Activated CD4-positive, alpha-beta T cell treated with anti-CD3 and anti-CD28 coated beads, Interleukin-2, amount 10 ng/mL, durations not matched to agents 24 days and 14 days (primary cell): ENCODE measurements at regions not wholly inside any gene's neighbourhood (a gene's known extent, or its start where the extent isn't known, plus 50 kb on each side); places are given as distances from the start of the nearest gene placed in this dataset.
"Not testable (repeated sequence)": the region's sequence is repeated elsewhere in the genome, so short reads cannot be mapped to it uniquely, and the experiment has no call there.

Experiments
- DNase-seq: peaks from one replicate; pipeline ENCODE4 v3.0.0; 2022
- H3K27ac Mint-ChIP-seq: one replicate; pipeline ENCODE4 v1.8.0; 2022; ENCODE audit warnings: mild to moderate bottlenecking, mixed read lengths
- H3K27me3 Mint-ChIP-seq: one replicate; pipeline ENCODE4 v1.8.0; 2022; ENCODE audit warnings: mixed read lengths
- H3K36me3 Mint-ChIP-seq: one replicate; pipeline ENCODE4 v1.8.0; 2022; ENCODE audit warnings: low read depth, mild to moderate bottlenecking, mixed read lengths
- H3K4me1 Mint-ChIP-seq: one replicate; pipeline ENCODE4 v1.8.0; 2021; ENCODE audit warnings: mixed read lengths
- H3K4me3 Mint-ChIP-seq: one replicate; pipeline ENCODE4 v1.8.0; 2022; ENCODE audit warnings: mild to moderate bottlenecking, moderate library complexity, mixed read lengths
- H3K9me3 Mint-ChIP-seq: one replicate; pipeline ENCODE4 v1.8.0; 2021; ENCODE audit warnings: mixed read lengths
- intact Hi-C: fragments of 100-400 bp; cut with micrococcal nuclease; formaldehyde crosslinking; loops from one replicate; pipeline ENCODE4 v1.15.1; 2023

DNA sequence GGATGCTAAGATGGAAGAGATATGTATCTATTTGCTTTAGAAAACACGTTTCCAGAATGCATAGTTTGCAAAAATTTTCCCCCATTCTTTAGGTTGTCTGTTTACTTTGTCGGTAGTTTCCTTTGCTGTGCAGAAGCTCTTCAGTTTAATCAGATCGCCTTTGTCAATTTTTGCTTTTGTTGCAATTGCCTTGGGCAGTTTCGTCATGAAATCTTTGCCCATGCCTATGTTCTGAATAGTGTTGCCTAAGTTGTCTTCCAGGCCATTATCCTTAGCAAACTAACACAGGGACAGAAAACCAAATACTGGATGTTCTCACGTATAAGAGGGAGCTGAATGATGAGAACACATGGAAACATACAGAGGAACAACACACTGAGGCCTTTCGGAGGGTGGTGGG, 454.2 kb upstream of the SLC35B3 start:
- Mint-ChIP-seq H3K36me3 (no peaks in the 10 kb centered on the region), H3K27ac (no peak overlapping the region), H3K4me3 (no peak overlapping the region), H3K27me3 (no peaks in the 10 kb centered on the region), H3K9me3 (no peaks in the 10 kb centered on the region), H3K4me1 (no peaks in the 10 kb centered on the region)
- DNase-seq = no peak
- intact Hi-C loops = no loop called here

GRCh38 chr6:8888468-8888867, 453.1 kb upstream of the SLC35B3 start:
- DNase-seq = no peak

DNA sequence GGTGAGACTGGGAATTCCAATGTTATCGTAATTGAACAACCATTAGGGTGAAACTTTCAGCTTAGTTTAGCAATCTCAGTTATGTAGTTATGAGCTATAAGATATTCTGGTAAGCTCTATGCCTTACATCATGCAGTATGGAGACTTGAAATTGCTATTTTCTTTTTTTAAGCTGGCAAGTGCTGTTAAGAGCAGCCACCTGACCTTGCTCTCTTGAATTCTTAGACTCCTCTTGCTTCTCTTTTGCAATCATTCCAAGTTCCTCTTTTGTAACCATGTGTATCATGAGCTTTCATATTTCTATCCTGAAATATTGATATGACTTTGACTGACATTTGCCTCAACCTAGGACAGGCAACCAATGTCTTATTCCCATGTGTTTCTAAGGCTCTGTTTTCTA, 446.3 kb upstream of the SLC35B3 start:
- no peak for DNase-seq
- intact Hi-C loops = no loop called here
- Mint-ChIP-seq H3K27me3 (no peaks in the 10 kb centered on the region), H3K36me3 (no peaks in the 10 kb centered on the region), H3K4me1 (no peaks in the 10 kb centered on the region), H3K27ac (no peak overlapping the region), H3K4me3 (no peak overlapping the region), H3K9me3 (no peaks in the 10 kb centered on the region)

More at GRCh38 chr6:8888468-8888867, 453.1 kb upstream of the SLC35B3 start:
- Mint-ChIP-seq H3K4me1 (no peaks in the 10 kb centered on the region), H3K4me3 (no peak overlapping the region), H3K9me3 (no peaks in the 10 kb centered on the region), H3K27me3 (no peaks in the 10 kb centered on the region), H3K27ac (no peak overlapping the region), H3K36me3 (no peaks in the 10 kb centered on the region)
- intact Hi-C loops = no loop called here

- Mint-ChIP-seq H3K9me3 (no peaks in the 10 kb centered on the region), H3K27ac (no peak overlapping the region), H3K27me3 (no peaks in the 10 kb centered on the region), H3K4me3 (no peak overlapping the region), H3K36me3 (no peaks in the 10 kb centered on the region), H3K4me1 (no peaks in the 10 kb centered on the region)
- no peak for DNase-seq
- intact Hi-C loops = no loop called here
Measured at GRCh38 chr6:8879334-8879733, 444.0 kb upstream of the SLC35B3 start.

DNA sequence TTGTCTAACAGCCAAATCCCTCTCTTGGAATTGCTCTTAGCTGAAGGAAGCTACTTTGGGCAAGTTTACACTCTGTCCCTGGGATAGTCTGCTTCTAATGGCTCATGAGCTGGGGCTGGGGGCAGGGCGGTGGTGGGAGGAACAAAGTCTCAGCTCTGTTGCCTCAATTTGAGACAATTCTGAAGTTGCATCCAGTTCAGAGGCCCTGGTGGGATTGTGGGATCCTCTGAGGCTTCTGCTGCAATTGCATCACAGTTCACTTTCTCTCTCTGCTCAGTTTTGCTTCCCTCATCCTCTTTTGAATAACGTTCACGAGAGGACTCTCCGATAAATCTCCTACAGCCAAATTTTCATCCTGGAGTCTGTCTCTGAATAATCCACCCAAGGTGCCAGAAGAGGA, 440.6 kb upstream of the SLC35B3 start:
- no peak for DNase-seq
- no peaks in the 10 kb centered on the region for H3K4me1 Mint-ChIP-seq
- H3K9me3 Mint-ChIP-seq = no peaks in the 10 kb centered on the region
- H3K27ac Mint-ChIP-seq = no peak overlapping the region
- intact Hi-C loops = no loop called here
- no peaks in the 10 kb centered on the region for H3K27me3 Mint-ChIP-seq
- H3K4me3 Mint-ChIP-seq = no peak overlapping the region
- H3K36me3 Mint-ChIP-seq = no peaks in the 10 kb centered on the region

GRCh38 chr6:8872589-8872988, 437.2 kb upstream of the SLC35B3 start:
- H3K36me3 Mint-ChIP-seq = no peaks in the 10 kb centered on the region
- no peak overlapping the region for H3K4me3 Mint-ChIP-seq
- no peaks in the 10 kb centered on the region for H3K27me3 Mint-ChIP-seq
- H3K9me3 Mint-ChIP-seq = no peaks in the 10 kb centered on the region
- no peak for DNase-seq
- H3K4me1 Mint-ChIP-seq = no peaks in the 10 kb centered on the region
- intact Hi-C loops = no loop called here
- H3K27ac Mint-ChIP-seq = no peak overlapping the region

- DNase-seq = no peak
- H3K27ac Mint-ChIP-seq = no peak overlapping the region
- no peaks in the 10 kb centered on the region for H3K4me1 Mint-ChIP-seq
- intact Hi-C loops = no loop called here
- no peak overlapping the region for H3K4me3 Mint-ChIP-seq
- no peaks in the 10 kb centered on the region for H3K27me3 Mint-ChIP-seq
- no peaks in the 10 kb centered on the region for H3K36me3 Mint-ChIP-seq
- H3K9me3 Mint-ChIP-seq = no peaks in the 10 kb centered on the region
Measured at GRCh38 chr6:8865451-8865850, 430.1 kb upstream of the SLC35B3 start.

DNA sequence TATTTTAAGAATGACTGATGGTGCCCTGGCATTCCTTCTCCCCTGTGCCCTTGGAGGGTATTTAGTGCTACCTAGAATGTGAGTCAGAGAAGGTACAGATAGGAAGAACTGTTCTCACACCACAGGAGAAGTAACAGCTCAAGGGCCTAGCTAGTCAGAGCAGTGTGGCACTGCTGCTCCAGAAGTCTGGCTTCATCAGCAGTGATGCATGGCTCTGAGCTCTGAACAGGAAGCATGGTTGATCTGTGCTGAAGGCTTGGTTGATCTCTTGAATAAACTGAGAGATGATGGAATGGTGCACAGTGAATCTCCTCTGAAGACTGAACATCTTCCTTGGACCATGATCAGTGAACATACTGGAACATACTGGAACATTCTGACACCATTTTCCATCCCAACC, 425.3 kb upstream of the SLC35B3 start:
- no peaks in the 10 kb centered on the region for H3K36me3 Mint-ChIP-seq
- H3K27me3 Mint-ChIP-seq = no peaks in the 10 kb centered on the region
- H3K4me3 Mint-ChIP-seq = no peak overlapping the region
- DNase-seq = no peak
- no peak overlapping the region for H3K27ac Mint-ChIP-seq
- no peaks in the 10 kb centered on the region for H3K4me1 Mint-ChIP-seq
- no peaks in the 10 kb centered on the region for H3K9me3 Mint-ChIP-seq
- intact Hi-C loops = no loop called here

DNA sequence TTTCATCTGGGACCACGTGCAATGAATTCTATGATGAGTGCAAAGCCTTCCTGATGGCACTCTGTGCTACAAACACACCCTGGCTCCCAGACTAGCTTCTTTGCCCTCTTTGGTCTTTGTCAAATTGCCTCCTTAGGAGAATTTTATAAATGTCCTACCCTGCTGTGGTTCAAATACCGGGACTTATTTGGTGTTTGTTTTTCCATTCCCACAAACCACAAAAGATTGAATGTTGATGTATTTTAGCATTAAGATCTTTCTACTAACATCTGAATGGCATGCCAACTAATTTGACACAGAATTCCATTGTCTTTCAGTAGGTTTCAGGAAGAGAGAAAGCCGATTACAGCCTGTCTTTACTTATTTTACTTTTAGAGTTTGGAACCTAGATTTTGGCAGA, 424.2 kb upstream of the SLC35B3 start:
- no peaks in the 10 kb centered on the region for H3K4me1 Mint-ChIP-seq
- H3K4me3 Mint-ChIP-seq = no peak overlapping the region
- no peak overlapping the region for H3K27ac Mint-ChIP-seq

DNA sequence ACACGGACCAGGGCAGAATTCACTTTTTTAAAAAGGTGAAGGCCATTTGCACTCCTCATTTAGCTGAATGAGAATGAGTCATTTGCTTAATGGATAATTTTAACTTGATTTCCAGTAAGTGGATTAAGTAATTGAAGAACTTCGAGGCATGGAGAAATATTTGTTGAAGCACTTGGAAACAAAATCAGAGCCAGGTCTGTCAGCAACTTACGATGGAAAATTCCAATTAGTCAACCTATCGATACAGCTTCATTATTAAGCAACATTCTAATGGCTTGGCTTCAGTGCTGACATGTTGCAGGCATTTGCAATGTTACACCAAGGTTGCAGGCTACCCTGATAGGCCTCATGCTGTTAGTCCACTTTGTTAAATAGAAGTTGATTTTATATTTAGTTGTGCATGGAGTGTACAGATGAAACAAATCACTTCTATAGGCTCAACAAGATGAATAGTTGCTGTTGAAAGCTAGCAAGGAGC, 423.5 kb upstream of the SLC35B3 start:
- intact Hi-C loops = no loop called here
- Mint-ChIP-seq H3K4me3 (no peak overlapping the region), H3K9me3 (no peaks in the 10 kb centered on the region), H3K27ac (no peak overlapping the region), H3K4me1 (no peaks in the 10 kb centered on the region), H3K27me3 (no peaks in the 10 kb centered on the region), H3K36me3 (no peaks in the 10 kb centered on the region)
- DNase-seq = no peak

More for the DNA sequence above, 424.2 kb upstream of the SLC35B3 start:
- no peaks in the 10 kb centered on the region for H3K36me3 Mint-ChIP-seq
- DNase-seq = no peak
- H3K27me3 Mint-ChIP-seq = no peaks in the 10 kb centered on the region
- H3K9me3 Mint-ChIP-seq = no peaks in the 10 kb centered on the region
- intact Hi-C loops = no loop called here

GRCh38 chr6:8857160-8857559, 421.8 kb upstream of the SLC35B3 start:
- intact Hi-C loops = no loop called here
- Mint-ChIP-seq H3K4me1 (no peaks in the 10 kb centered on the region), H3K4me3 (no peak overlapping the region), H3K9me3 (no peaks in the 10 kb centered on the region), H3K27me3 (no peaks in the 10 kb centered on the region), H3K36me3 (no peaks in the 10 kb centered on the region), H3K27ac (no peak overlapping the region)
- DNase-seq = no peak

- H3K27ac Mint-ChIP-seq = no peak overlapping the region
- H3K36me3 Mint-ChIP-seq = no peaks in the 10 kb centered on the region
- H3K27me3 Mint-ChIP-seq = no peaks in the 10 kb centered on the region
- no peak overlapping the region for H3K4me3 Mint-ChIP-seq
- intact Hi-C loops = no loop called here
- no peaks in the 10 kb centered on the region for H3K9me3 Mint-ChIP-seq
- no peak for DNase-seq
- H3K4me1 Mint-ChIP-seq = no peaks in the 10 kb centered on the region
Measured at GRCh38 chr6:8855411-8855810, 420.1 kb upstream of the SLC35B3 start.

DNA sequence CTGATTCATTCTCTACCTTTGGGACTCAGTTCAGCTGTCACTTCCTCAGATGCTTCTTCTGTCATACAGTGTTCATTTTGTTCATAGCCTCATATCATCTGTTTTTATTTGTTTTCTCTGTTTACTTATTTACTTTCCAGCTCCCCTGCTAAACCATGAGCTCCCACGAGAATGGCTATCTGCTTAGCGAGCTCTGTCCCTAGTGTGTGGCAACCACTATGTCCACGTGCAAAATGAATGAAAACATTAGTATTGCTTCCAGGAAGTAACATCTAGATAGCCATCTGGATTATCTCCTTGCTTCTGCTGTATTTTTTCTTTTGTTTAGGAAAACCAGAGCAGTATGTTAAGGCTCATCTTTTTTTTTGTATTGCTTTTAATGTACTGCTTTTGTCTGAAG, 417.0 kb upstream of the SLC35B3 start:
- no peak overlapping the region for H3K27ac Mint-ChIP-seq
- no peaks in the 10 kb centered on the region for H3K36me3 Mint-ChIP-seq
- H3K27me3 Mint-ChIP-seq = no peaks in the 10 kb centered on the region

GRCh38 chr6:8846680-8847079, 411.3 kb upstream of the SLC35B3 start:
- H3K36me3 Mint-ChIP-seq, H3K27me3 Mint-ChIP-seq, H3K27ac Mint-ChIP-seq, H3K9me3 Mint-ChIP-seq, H3K4me1 Mint-ChIP-seq, DNase-seq, H3K4me3 Mint-ChIP-seq, intact Hi-C loops: not testable (repeated sequence)

More for the DNA sequence above, 417.0 kb upstream of the SLC35B3 start:
- no peak overlapping the region for H3K4me3 Mint-ChIP-seq
- H3K4me1 Mint-ChIP-seq = no peaks in the 10 kb centered on the region
- no peaks in the 10 kb centered on the region for H3K9me3 Mint-ChIP-seq
- intact Hi-C loops = no loop called here
- no peak for DNase-seq

DNA sequence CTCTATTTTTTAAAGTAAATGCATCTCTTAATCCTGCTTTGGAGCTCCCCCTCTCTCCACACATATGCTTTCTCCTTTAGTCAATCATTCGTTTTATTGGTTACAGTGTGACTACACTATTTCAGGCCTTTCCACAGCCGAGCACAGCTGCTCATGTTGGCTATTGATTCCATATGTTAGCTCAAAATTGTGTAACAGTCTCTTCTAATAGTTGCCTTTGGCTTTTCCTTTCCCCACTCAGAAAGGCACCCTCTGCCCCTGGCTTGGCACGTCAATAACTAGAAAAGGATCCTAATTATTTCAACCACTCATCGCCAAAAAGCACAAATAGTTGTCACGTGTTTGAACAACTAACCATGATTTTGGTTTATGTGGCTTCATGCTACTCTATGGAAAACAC, 410.3 kb upstream of the SLC35B3 start:
- intact Hi-C loops = no loop called here
- H3K4me1 Mint-ChIP-seq = no peaks in the 10 kb centered on the region
- no peak for DNase-seq
- no peaks in the 10 kb centered on the region for H3K27me3 Mint-ChIP-seq
- no peaks in the 10 kb centered on the region for H3K36me3 Mint-ChIP-seq
- H3K4me3 Mint-ChIP-seq = no peak overlapping the region
- no peak overlapping the region for H3K27ac Mint-ChIP-seq
- no peaks in the 10 kb centered on the region for H3K9me3 Mint-ChIP-seq
